Adipocyte (in vitro differentiated cells): ENCODE measurements at regions not wholly inside any gene's neighbourhood (a gene's known extent, or its start where the extent isn't known, plus 50 kb on each side); places are given as distances from the start of the nearest gene placed in this dataset.
"Not testable (repeated sequence)": the region's sequence is repeated elsewhere in the genome, so short reads cannot be mapped to it uniquely, and the experiment has no call there.

ENCODE experiments used
- DNase-seq: peaks from one replicate; pipeline ENCODE4 v3.0.0-alpha.2; 2015; ENCODE audit warnings: low read depth
- H3K27me3 ChIP-seq: replicated peaks from 2 replicates; pipeline ENCODE4 v1.7.0; 2013; ENCODE audit warnings: mild to moderate bottlenecking, low read length, moderate library complexity; ENCODE audit not compliant: control insufficient read depth, insufficient read depth
- H3K36me3 ChIP-seq: 2 replicates; pipeline ENCODE4 v1.7.0; 2013; ENCODE audit warnings: low read length, mild to moderate bottlenecking, moderate library complexity; ENCODE audit not compliant: control insufficient read depth, insufficient read depth, severe bottlenecking
- H3K4me1 ChIP-seq: 2 replicates; pipeline ENCODE4 v1.7.0; 2013; ENCODE audit warnings: mild to moderate bottlenecking, low read length, moderate library complexity; ENCODE audit not compliant: control insufficient read depth, insufficient read depth
- H3K4me3 ChIP-seq: 2 replicates; pipeline ENCODE4 v1.7.0; 2013; ENCODE audit warnings: mild to moderate bottlenecking, low read length, moderate library complexity
- H3K9ac ChIP-seq: 2 replicates; pipeline ENCODE4 v1.7.0; 2013; ENCODE audit warnings: mild to moderate bottlenecking, low read length, moderate library complexity
- H3K9me3 ChIP-seq: 2 replicates; pipeline ENCODE4 v1.7.0; 2013; ENCODE audit warnings: mild to moderate bottlenecking, low read length, moderate library complexity; ENCODE audit not compliant: control insufficient read depth

DNA sequence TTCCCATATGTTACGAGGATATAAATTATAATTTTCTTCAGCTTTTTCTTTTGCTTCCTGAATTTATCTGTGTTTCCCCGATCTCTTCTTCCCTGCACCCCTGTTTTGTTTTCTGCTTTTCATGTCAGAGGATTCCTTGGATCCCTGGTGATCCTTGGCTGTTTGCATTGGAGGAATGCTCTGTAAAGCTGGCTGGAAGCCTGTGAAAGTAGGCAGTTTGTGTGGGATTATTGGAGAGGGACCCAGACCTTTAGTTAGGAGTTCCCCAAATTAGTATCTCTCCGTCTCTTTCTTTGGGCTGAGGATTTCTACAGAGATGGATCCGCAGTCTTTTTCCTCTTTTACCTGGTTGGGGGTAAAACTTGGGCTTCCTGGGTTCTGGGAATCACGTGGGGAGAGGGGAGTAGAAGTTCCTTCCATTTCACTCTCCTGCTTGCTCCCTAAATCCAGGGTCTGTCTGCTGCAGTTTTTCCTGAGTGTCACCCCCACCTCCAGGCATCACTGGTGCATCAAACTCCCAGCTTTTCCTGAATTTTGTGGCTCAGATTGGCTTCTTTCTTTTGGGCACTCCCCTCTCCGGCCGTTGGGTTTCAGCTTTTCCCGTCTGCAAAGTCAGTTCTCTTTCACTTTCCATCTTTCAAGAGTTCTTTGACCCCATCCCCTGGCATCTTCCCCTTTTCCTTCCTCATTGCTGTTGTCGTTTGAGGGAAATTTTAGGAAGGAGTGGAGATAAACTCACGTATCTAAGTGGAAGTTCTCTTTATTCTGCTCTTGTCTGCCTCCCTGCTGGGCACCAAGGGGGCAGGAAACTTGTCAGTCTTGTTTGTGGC is 79.1 kb upstream of the ALX4 start:
- Histone ChIP-seq H3K4me3 (no peak overlapping the region), H3K9ac (no peak overlapping the region), H3K27me3 (peaks cover 39% of the 10 kb centered on the region), H3K36me3 (no peaks in the 10 kb centered on the region), H3K9me3 (peaks cover 10% of the 10 kb centered on the region), H3K4me1 (no peaks in the 10 kb centered on the region)
- peak; percentile 29 for DNase-seq

DNA sequence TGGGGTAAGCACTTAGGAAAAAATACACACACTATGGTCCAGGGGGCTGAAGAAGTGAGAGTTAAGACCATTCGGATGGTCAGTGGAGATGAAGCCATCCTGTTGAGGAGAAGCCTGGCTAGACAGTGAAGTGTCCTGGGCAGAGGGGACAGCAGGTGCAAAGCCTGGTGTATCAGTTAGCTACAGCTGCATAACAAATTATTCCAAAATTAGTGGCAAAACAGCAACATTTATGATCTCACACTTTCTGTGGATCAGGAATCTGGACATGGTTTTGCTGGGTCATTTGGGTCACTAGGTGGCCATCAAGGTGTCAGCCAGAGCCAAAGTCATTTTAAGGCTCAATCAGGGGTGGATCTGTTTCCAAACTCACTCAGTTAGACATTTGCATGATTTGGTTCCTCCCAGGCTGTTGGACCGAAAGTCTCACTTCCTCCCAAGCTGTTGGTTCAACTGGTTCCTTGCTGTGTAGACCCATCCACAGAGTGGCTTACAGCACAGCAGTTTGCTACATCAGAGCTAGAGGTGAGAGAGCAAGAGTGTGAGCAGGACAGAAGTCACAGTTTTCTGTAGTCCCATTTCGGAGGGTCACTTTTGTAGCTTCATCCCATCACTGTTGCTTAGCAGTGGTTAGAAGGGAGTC is 80.1 kb upstream of the ALX4 start:
- no peaks in the 10 kb centered on the region for H3K4me1 ChIP-seq
- peaks cover 32% of the 10 kb centered on the region for H3K27me3 ChIP-seq
- H3K36me3 ChIP-seq = no peaks in the 10 kb centered on the region
- H3K9me3 ChIP-seq = peaks cover 10% of the 10 kb centered on the region
- H3K4me3 ChIP-seq = no peak overlapping the region
- H3K9ac ChIP-seq = no peak overlapping the region
- DNase-seq = no peak

DNA sequence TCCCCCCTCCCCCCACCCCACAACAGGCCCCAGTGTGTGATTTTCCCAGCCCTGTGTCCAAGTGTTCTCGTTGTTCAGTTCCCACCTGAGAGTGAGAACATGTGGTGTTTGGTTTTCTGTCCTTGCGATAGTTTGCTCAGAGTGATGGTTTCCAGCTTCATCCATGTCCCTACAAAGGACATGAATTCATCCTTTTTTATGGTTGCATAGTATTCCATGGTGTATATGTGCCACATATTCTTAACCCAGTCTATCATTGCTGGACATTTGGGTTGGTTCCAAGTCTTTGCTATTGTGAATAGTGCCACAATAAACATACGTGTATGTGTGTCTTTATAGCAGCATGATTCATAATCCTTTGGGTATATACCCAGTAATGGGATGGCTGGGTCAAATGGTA is 81.1 kb upstream of the ALX4 start:
- not testable (repeated sequence) for H3K36me3 ChIP-seq, H3K4me1 ChIP-seq, H3K9me3 ChIP-seq, H3K9ac ChIP-seq, DNase-seq, H3K4me3 ChIP-seq
- H3K27me3 ChIP-seq = peaks cover 23% of the 10 kb centered on the region

DNA sequence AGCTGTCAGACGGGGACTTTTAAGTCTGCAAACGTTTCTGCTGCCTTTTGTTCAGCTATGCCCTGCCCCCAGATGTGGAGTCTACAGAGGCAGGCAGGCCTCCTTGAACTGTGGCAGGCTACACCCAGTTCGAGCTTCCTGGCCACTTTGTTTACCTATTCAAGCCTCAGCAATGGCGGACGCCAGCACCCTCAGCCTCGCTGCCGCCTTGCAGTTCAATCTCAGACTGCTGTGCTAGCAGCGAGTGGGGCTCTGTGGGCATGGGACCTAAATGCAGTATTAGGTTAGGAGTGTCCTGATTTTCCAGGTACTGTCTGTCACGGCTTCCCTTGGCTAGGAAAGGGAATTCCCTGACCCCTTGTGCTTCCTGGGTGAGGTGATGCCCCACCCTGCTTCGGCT is 86.8 kb upstream of the ALX4 start:
- H3K4me1 ChIP-seq = peaks cover 11% of the 10 kb centered on the region
- H3K9me3 ChIP-seq, H3K4me3 ChIP-seq, H3K36me3 ChIP-seq, DNase-seq, H3K9ac ChIP-seq: not testable (repeated sequence)
- H3K27me3 ChIP-seq = peaks cover 11% of the 10 kb centered on the region

DNA sequence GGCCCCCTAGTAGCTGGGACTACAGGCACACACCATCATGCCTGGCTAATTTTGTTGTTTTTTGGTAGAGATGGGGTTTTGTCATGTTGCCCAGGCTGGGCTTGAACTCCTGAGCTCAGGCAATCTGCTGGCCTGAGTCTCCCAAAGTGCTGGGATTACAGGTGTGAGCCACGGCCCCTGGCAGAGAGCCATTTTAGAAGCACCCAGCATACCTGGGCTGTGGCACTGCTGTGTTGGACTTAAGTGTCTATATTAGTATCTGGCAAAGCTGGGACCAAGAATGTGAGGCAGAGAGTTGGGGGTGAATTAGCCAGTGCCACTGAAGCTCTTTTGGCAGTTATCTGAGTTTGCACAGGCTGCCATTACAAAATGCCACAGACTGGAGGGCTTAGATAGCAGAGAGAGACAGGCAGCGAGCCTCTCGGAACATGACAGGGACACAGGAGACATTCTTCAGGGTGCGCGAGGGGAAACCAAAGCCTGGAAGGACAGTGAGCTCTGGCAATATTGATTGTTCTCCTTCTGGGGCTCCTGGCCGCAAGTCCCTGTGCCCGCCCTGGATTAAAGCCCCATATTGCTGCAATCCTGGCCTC is 87.7 kb upstream of the ALX4 start:
- DNase-seq = no peak
- Histone ChIP-seq H3K9ac (no peak overlapping the region), H3K4me3 (no peak overlapping the region), H3K4me1 (peaks cover 11% of the 10 kb centered on the region), H3K36me3 (no peaks in the 10 kb centered on the region), H3K27me3 (peaks cover 11% of the 10 kb centered on the region), H3K9me3 (no peaks in the 10 kb centered on the region)

DNA sequence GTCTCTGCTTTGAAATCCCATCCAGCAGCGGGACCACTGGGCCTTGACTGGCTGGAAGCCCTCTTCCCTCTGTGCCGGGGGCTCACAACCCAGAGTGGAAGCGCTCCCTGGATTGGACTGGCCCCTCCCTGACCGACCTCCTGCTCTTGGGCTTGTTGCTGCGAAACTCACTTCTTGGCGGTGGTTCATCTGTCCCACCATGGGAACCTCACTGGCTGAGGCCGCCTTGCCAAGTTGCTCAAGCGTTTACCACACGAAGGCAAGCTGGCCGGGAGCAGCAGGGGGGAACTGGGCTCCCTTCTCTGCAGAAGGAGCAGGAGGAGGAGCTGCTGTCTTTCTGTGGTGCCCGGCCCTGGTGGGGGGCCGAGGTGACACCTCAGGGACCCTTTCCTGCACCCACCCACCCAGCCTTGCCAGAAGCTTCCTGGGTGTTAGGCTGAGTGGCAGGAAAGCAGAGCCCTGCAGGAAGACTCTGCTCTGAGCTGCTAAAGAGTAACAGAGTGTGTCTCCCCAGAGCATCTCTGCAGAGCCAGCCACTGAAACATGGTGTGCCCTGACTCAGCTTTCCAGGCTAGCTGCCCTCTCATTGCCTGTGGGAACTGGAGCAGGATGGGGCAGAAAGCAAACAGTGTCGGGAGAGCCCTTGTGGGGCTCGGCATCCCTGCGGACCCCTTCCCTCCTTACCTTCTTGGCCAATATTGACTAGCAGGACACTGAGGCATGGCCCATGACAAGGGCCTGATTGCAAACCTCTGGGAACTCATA is 88.5 kb upstream of the ALX4 start:
- no peak overlapping the region for H3K9ac ChIP-seq
- H3K27me3 ChIP-seq = peaks cover 18% of the 10 kb centered on the region
- no peak for DNase-seq
- peaks cover 11% of the 10 kb centered on the region for H3K4me1 ChIP-seq
- no peaks in the 10 kb centered on the region for H3K9me3 ChIP-seq
- no peaks in the 10 kb centered on the region for H3K36me3 ChIP-seq
- H3K4me3 ChIP-seq = no peak overlapping the region

DNA sequence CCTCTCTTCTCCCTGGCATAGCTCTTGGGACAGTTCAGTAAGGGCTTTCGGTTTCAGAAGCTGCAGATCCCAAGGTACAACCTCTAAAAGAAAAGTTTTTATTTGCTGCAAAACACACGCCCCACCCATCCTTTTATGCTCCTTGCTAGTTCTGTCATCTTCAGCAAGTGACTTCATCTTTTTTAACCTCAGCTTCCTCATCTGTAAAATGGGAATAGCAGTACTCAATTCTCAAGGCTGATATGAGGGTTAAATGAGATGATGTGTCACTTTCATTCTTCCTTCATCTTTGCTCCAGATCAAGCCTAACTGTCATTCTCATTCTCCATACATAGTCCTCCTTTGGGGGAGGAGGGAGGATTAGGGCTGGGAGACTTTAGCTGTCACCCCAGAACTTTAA is 90.0 kb upstream of the ALX4 start:
- Histone ChIP-seq H3K9ac (no peak overlapping the region), H3K9me3 (no peaks in the 10 kb centered on the region), H3K36me3 (no peaks in the 10 kb centered on the region), H3K27me3 (peaks cover 32% of the 10 kb centered on the region), H3K4me1 (peaks cover 11% of the 10 kb centered on the region), H3K4me3 (no peak overlapping the region)
- DNase-seq = no peak

DNA sequence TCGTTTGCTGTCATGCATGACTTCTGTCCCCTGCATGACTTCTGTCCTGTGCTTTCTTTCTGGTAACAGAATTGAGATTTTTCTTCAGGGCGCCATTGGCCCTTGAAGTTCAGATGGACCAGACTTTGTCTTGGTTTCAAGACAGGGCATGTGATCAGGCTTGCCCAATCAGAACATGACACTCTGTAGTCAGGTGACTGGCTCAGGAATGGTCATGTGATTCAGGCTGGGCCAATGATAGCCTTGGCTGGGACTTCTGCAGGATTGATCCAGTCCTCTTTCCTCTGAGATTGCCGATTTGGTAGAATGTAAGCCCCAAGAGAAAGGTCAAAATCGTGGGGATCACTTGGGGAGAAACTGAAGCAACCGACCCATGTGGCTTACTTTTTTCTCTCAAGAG is 90.5 kb upstream of the ALX4 start:
- Histone ChIP-seq H3K4me1 (peaks cover 11% of the 10 kb centered on the region), H3K27me3 (peaks cover 36% of the 10 kb centered on the region), H3K9me3 (no peaks in the 10 kb centered on the region), H3K9ac (no peak overlapping the region), H3K4me3 (no peak overlapping the region), H3K36me3 (no peaks in the 10 kb centered on the region)
- DNase-seq = no peak

DNA sequence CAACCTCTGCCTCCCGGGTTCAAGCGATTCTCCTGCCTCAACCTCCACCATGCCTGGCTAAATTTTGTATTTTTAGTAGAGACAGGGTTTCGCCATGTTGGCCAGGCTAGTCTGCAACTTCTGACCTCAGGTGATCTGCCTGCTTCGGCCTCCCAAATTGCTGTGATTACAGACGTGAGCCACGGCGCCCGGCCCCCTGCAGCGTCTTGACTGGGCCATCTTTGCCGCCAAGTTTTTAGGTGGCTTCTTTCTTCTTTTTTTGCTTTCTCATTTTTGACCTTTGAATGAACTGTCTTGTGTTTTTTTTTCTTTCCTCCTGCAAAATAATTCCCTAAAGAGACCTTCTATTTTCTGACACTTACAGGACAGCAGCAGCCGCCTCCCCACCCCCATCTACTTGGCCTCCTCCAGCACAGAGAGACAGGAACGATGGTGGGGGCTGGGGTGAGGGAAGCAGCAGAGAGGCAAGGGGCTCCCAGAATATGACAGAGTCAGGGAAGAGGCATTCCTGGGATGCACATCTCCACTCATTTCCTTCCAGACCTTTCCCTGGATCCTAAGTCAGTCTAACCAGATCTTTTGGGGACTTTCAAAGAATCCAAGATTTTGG is 92.6 kb upstream of the ALX4 start:
- Histone ChIP-seq H3K9me3 (no peaks in the 10 kb centered on the region), H3K4me3 (no peak overlapping the region), H3K27me3 (peaks cover 54% of the 10 kb centered on the region), H3K36me3 (no peaks in the 10 kb centered on the region), H3K9ac (no peak overlapping the region), H3K4me1 (peaks cover 11% of the 10 kb centered on the region)
- DNase-seq = no peak

DNA sequence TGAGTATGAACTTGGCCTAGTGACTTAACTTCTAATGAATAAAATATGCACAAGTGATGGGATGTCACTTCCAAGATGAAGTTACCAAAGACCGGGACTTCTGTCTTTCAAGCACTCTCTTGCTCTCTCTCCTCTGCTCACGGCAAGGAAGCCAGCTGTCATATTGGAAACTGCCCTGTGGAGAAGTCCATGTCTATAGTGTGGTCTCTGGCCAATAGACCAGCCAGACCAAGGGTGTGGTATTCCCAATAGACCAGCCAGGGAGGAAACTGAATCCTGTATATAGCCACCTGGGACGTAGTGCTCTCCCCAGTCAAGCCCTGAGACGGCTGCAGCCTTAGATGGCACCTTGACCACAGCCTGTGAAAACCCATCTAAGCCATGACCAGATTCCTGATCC is 93.2 kb upstream of the ALX4 start:
- Histone ChIP-seq H3K9me3 (no peaks in the 10 kb centered on the region), H3K4me3 (no peak overlapping the region), H3K4me1 (peaks cover 6% of the 10 kb centered on the region), H3K9ac (no peak overlapping the region), H3K36me3 (no peaks in the 10 kb centered on the region), H3K27me3 (peaks cover 56% of the 10 kb centered on the region)
- no peak for DNase-seq
